WERI-Rb-1 (cell line): ENCODE measurements at regions not wholly inside any gene's neighbourhood (a gene's known extent, or its start where the extent isn't known, plus 50 kb on each side); places are given as distances from the start of the nearest gene placed in this dataset.
"Not testable (repeated sequence)": the region's sequence is repeated elsewhere in the genome, so short reads cannot be mapped to it uniquely, and the experiment has no call there.

Experiments used
- DNase-seq: peaks from one replicate; pipeline ENCODE4 v3.0.0-alpha.2; 2020
- H3K27ac ChIP-seq: fragments of 250-450 bp; sonication (Bioruptor Pico); 2 replicates; pipeline ENCODE4 v1.5.1; 2020; ENCODE audit warnings: mild to moderate bottlenecking, moderate library complexity
- H3K27me3 ChIP-seq: fragments of 250-450 bp; sonication (Bioruptor Pico); 2 replicates; pipeline ENCODE4 v1.5.1; 2021; ENCODE audit warnings: mild to moderate bottlenecking, low read depth, moderate library complexity; ENCODE audit not compliant: insufficient read depth, severe bottlenecking
- H3K36me3 ChIP-seq: fragments of 250-450 bp; sonication (Bioruptor Pico); 2 replicates; pipeline ENCODE4 v1.5.1; 2020; ENCODE audit warnings: mild to moderate bottlenecking, moderate library complexity
- H3K4me3 ChIP-seq: 2 replicates; pipeline ENCODE4 v1.5.1; 2011; ENCODE audit warnings: low read depth, mild to moderate bottlenecking, control low read depth, low read length
- H3K9me3 ChIP-seq: fragments of 250-450 bp; sonication (Bioruptor Pico); 2 replicates; pipeline ENCODE4 v1.5.1; 2021; ENCODE audit warnings: mild to moderate bottlenecking, moderate library complexity; ENCODE audit not compliant: severe bottlenecking

GRCh38 chr11:49585495-49585894 lies 366.7 kb upstream of the OR4C13 start:
- H3K27ac ChIP-seq, DNase-seq, H3K27me3 ChIP-seq, H3K4me3 ChIP-seq, H3K36me3 ChIP-seq, H3K9me3 ChIP-seq: not testable (repeated sequence)

GRCh38 chr11:49608892-49609291 lies 343.3 kb upstream of the OR4C13 start:
- H3K27me3 ChIP-seq, H3K27ac ChIP-seq, H3K36me3 ChIP-seq, H3K9me3 ChIP-seq, DNase-seq, H3K4me3 ChIP-seq: not testable (repeated sequence)

- not testable (repeated sequence) for H3K27me3 ChIP-seq, H3K4me3 ChIP-seq, DNase-seq, H3K27ac ChIP-seq, H3K36me3 ChIP-seq, H3K9me3 ChIP-seq
Measured at GRCh38 chr11:49623872-49624271, 328.3 kb upstream of the OR4C13 start.

DNA sequence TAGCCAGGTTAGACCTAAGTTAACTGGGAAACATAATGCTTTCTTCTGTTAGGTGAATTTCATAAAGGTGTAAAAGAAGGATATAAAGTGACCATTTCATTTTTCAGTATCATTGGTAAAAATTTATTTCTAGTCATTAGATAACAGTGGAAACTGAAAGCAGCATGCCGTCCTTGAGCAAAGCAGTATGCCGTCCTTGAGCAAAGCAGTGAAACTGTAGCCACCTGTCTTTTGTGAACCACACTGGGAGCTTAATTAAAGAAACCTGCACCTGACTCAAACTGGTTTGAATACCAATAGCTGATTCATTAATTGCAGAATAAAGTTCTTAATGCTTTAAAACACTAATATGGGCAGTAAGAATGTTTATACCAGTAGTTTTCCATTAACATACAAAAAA lies 281.5 kb upstream of the OR4C13 start:
- not testable (repeated sequence) for H3K27ac ChIP-seq, H3K4me3 ChIP-seq, H3K9me3 ChIP-seq, H3K27me3 ChIP-seq, H3K36me3 ChIP-seq, DNase-seq

DNA sequence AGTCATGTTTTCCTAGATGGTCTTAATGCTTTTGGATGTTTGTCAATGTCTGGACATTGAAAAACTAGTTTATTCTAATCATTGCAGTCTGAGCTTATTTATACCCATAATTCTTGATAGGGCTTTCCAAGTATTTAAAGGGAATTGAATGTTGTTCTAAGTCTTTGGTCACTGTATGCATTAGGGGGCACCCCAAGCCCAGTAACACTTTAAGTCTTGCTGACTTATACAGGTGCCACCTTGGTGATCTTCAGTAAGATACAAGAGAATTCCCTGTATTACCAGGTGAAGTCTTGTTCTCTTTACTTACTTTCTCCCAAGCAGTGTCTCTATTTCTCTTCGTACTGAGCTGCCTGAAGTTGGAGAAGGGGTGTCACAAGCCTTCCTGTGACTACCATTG lies 250.1 kb upstream of the OR4C13 start:
- H3K27ac ChIP-seq, H3K4me3 ChIP-seq, H3K9me3 ChIP-seq, H3K36me3 ChIP-seq, DNase-seq, H3K27me3 ChIP-seq: not testable (repeated sequence)

GRCh38 chr11:49750447-49750846 lies 201.7 kb upstream of the OR4C13 start:
- H3K27me3 ChIP-seq, H3K9me3 ChIP-seq, H3K4me3 ChIP-seq, DNase-seq, H3K27ac ChIP-seq, H3K36me3 ChIP-seq: not testable (repeated sequence)

GRCh38 chr11:49750960-49751359 lies 201.2 kb upstream of the OR4C13 start:
- not testable (repeated sequence) for H3K4me3 ChIP-seq, H3K36me3 ChIP-seq, H3K9me3 ChIP-seq, H3K27ac ChIP-seq, H3K27me3 ChIP-seq, DNase-seq

- not testable (repeated sequence) for H3K36me3 ChIP-seq, H3K4me3 ChIP-seq, H3K9me3 ChIP-seq, H3K27me3 ChIP-seq, H3K27ac ChIP-seq, DNase-seq
Measured at GRCh38 chr11:49780791-49781190, 171.4 kb upstream of the OR4C13 start.

GRCh38 chr11:49782000-49782399 lies 170.2 kb upstream of the OR4C13 start:
- DNase-seq, H3K9me3 ChIP-seq, H3K4me3 ChIP-seq, H3K36me3 ChIP-seq, H3K27me3 ChIP-seq, H3K27ac ChIP-seq: not testable (repeated sequence)

DNA sequence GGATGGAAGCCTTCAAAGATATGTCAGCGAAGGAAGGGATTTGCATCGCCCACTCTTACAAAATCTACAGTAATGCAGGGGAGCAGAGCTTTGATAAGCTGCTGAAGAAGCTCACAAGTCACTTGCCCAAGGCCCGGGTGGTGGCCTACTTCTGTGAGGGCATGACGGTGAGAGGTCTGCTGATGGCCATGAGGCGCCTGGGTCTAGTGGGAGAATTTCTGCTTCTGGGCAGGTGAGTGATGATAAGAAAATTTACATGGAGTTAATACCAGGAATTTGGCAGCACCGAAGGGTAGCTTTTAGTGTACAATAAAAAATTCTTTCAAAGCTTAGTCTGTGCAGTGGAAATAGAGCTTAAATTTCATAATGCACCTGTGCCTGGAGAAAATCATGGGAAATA lies 168.3 kb upstream of the OR4C13 start:
- not testable (repeated sequence) for H3K27me3 ChIP-seq, H3K36me3 ChIP-seq, H3K9me3 ChIP-seq, H3K4me3 ChIP-seq, H3K27ac ChIP-seq, DNase-seq

DNA sequence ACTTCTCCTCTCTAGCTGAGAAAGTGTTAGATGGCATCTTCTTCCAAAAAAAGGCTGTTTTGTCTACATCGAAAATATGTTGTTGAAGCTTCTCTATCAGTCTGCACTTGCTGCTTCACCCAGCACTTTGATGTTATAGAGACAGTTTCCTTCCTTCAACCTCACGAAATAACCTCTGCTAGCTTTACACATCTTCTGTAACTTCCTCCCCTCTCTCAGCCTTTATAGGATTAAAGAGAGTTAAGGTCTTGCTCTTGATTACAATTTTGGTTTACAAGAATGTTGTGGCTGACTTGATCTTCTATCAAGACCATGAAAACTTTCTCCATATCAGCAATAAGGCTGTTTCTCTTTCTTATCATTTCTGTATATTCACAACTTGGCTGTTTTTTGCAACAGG lies 162.4 kb upstream of the OR4C13 start:
- H3K4me3 ChIP-seq, DNase-seq, H3K9me3 ChIP-seq, H3K27ac ChIP-seq, H3K36me3 ChIP-seq, H3K27me3 ChIP-seq: not testable (repeated sequence)

DNA sequence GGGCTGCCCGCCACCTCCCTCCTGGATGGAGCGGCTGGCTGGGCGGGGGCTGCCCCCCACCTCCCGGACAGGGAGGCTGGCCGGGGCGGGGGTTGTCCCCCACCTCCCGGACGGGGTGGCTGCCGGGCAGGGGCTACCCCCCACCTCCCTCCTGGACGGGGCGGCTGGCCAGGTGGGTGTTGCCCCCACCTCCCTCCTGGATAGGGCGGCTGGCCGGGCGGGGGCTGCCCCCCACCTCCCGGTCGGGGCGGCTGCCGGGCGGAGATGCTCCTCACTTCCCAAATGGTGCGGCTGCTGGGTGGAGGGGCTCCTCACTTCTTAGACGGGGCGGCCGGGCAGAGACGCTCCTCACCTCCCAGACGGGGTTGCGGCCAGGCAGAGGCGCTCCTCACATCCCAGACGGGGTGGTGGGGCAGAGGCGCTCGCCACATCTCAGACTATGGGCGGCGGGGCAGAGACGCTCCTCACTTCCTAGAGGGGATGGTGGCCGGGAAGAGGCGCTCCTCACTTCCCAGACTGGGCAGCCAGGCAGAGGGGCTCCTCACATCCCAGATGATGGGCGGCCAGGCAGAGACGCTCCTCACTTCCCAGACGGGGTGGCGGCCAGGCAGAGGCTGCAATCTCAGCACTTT lies 153.9 kb upstream of the OR4C13 start:
- H3K36me3 ChIP-seq, H3K9me3 ChIP-seq, H3K4me3 ChIP-seq, H3K27me3 ChIP-seq, DNase-seq, H3K27ac ChIP-seq: not testable (repeated sequence)

DNA sequence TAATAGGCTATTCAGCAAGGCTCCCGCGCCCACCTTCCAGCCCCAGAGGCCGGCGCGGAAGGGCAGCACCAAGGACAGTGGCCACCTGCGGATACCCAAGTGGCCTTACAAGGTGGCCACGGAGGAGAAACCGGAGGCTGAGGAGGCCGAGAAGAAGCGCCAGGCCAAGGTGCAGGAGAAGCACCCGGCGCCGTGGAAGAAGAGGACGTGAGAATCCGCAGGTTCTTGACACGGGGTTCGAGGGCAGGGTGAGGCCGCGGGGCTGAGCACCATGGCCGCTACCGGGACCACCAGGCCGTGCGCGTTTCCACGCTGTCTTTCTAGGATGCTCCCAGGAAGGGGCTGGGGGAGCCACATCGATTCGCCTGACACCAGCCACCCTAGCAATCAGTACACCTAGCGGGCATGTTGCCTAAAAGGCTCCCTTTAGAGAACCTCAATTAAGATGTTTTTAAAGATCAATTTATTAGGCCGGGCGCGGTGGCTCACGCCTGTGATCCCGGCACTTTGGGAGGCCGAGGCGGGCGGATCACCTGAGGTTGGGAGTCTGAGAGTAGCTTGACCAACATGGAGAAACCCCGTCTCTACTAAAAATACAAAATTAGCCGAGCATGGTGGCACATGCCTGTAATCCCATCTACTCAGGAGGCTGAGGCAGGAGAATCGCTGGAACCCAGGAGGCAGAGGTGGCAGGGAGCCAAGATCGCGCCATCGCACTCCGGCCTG lies 134.3 kb upstream of the OR4C13 start:
- H3K36me3 ChIP-seq, H3K27me3 ChIP-seq, H3K4me3 ChIP-seq, H3K9me3 ChIP-seq, H3K27ac ChIP-seq, DNase-seq: not testable (repeated sequence)

DNA sequence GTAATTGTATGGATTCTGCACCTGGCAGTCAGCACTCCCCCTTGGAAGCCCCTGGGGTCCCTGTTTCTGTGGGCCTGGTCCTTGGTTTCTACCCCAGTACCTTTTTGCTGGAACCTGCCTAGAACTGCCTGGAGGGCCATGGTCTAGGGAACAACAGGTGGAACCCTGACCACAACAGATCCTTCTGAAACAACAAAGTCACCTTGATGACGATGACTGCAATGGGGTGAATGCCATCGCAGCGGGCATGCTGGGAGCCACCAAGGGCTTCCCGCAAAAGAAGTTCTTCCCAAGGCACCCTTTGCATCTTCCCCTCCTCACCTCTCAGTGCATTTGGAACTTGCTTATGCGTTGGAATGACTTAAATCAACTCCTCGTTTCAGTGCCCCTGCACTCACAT lies 129.0 kb upstream of the OR4C13 start:
- not testable (repeated sequence) for H3K27me3 ChIP-seq, DNase-seq, H3K27ac ChIP-seq, H3K9me3 ChIP-seq, H3K4me3 ChIP-seq, H3K36me3 ChIP-seq

DNA sequence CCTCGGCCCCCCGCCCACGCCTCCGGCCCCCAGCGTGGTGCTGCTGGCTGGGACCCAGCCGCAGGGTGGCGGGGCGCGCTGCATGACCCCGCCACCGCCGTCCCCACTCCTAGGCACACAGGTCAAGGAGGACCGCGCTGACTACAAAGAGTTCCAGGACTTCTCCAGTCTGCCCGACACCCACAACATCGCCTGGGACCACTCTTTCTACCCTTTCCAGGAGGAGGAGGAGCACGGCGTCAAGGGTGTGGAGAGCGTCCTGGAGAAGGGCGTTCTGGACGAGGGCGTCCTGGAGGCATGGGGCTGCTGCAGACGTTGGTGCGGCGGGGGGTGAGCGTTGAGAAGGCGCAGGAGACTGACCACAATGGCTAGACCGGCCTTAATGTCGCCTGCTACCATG lies 101.7 kb upstream of the OR4C13 start:
- H3K27me3 ChIP-seq, H3K36me3 ChIP-seq: not testable (repeated sequence)

More for the DNA sequence above, 101.7 kb upstream of the OR4C13 start:
- not testable (repeated sequence) for DNase-seq, H3K4me3 ChIP-seq, H3K9me3 ChIP-seq, H3K27ac ChIP-seq
